GM21447 (cell line): ENCODE measurements at regions not wholly inside any gene's neighbourhood (a gene's known extent, or its start where the extent isn't known, plus 50 kb on each side); places are given as distances from the start of the nearest gene placed in this dataset.

ENCODE experiments used
- ATAC-seq: cut with Tn5 transposase; IDR thresholded peaks from one replicate; pipeline ENCODE4 v1.9.1; 2021; ENCODE audit not compliant: unreplicated experiment

GRCh38 chr5:125847561-125847960 is 575.6 kb upstream of the GRAMD2B start:
- ATAC-seq, result no peak

- no peak for ATAC-seq
These were observed 574.5 kb upstream of the GRAMD2B start for GRCh38 chr5:125848751-125849150.

- no peak for ATAC-seq
These were observed 566.3 kb upstream of the GRAMD2B start for GRCh38 chr5:125856949-125857348.

- no peak for ATAC-seq
These were observed 559.6 kb upstream of the GRAMD2B start for GRCh38 chr5:125863579-125863978.

GRCh38 chr5:125865166-125865815 is 557.9 kb upstream of the GRAMD2B start:
- no peak for ATAC-seq

GRCh38 chr5:125868036-125868435 is 555.2 kb upstream of the GRAMD2B start:
- ATAC-seq, result no peak

- no peak for ATAC-seq
These were observed 553.0 kb upstream of the GRAMD2B start for GRCh38 chr5:125870256-125870655.

GRCh38 chr5:125874057-125874456 is 549.2 kb upstream of the GRAMD2B start:
- ATAC-seq, result no peak

- ATAC-seq, result no peak
These were observed 548.5 kb upstream of the GRAMD2B start for GRCh38 chr5:125874717-125875116.

- no peak for ATAC-seq
These were observed 546.0 kb upstream of the GRAMD2B start for GRCh38 chr5:125877248-125877647.

- ATAC-seq, result no peak
These were observed 541.1 kb upstream of the GRAMD2B start for GRCh38 chr5:125882061-125882460.

- ATAC-seq, result no peak
These were observed 540.0 kb upstream of the GRAMD2B start for GRCh38 chr5:125883223-125883622.

GRCh38 chr5:125888358-125888757 is 534.9 kb upstream of the GRAMD2B start:
- ATAC-seq, result no peak

GRCh38 chr5:125890511-125890931 is 532.7 kb upstream of the GRAMD2B start:
- no peak for ATAC-seq

GRCh38 chr5:125891061-125891725 is 532.0 kb upstream of the GRAMD2B start:
- no peak for ATAC-seq

- no peak for ATAC-seq
These were observed 528.8 kb upstream of the GRAMD2B start for GRCh38 chr5:125894383-125894782.

GRCh38 chr5:125896368-125896767 is 526.8 kb upstream of the GRAMD2B start:
- no peak for ATAC-seq

- ATAC-seq, result no peak
These were observed 526.1 kb upstream of the GRAMD2B start for GRCh38 chr5:125897089-125897488.

- no peak for ATAC-seq
These were observed 524.3 kb upstream of the GRAMD2B start for GRCh38 chr5:125898851-125899405.

GRCh38 chr5:125912028-125912427 is 511.2 kb upstream of the GRAMD2B start:
- no peak for ATAC-seq

- no peak for ATAC-seq
These were observed 510.0 kb upstream of the GRAMD2B start for GRCh38 chr5:125913200-125913599.

GRCh38 chr5:125914471-125914870 is 508.7 kb upstream of the GRAMD2B start:
- ATAC-seq, result no peak
